ENCODE measurements at regions not wholly inside any gene's neighbourhood (a gene's known extent, or its start where the extent isn't known, plus 50 kb on each side); places are given as distances from the start of the nearest gene placed in this dataset.

DNA sequence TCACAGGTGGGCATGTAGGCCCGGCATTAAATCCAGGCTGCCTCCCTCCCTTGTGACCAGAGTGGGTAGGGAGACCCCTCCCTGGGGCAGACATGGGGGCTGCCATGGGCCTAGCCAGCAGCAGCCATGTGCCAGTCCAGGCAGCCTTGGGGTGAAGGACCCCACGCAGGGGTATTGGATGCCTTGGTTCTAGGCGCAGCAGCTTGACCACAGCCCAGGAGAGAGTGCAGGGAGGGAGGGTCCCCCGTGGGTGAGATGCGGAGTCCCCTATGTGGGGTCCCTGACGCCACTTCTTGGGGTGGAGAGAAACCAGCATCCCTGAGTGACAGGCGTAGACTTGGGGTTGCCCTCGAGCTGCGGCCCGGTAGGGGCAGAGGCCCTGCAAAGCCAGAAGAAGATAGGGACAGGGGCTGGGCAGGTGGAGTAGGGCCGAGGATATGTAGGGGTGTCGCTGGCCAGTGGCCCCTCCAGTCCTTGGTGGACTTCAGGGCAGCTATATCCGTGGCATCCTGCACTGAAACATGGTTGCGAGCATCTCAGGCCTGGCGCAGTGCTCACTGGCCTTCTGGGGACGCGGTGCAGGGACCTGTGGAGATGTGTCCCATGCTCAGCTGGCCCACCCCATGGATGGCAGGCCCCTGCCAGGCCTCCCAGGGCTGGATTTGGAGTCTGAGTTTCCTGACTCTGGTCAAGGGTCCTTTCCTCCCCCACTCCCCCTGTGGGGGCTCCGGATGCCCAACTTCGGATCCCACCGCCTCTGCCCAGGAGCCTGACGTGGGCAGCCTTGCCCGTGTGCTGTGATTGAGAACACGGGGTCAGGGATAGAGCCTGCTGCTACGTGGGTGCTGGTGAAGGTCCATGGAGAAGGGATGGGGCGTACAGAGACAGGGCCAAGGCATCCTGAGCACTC, 1179.8 kb downstream of the BRD1 start:
- Mint-ChIP-seq H3K4me1 (peaks cover 0 to 2% (median 0%) of the 10 kb centered on the region in 4 donors), H3K9me3 (no peaks in the 10 kb centered on the region), H3K4me3 (no peak overlapping the region), H3K27me3 (no peaks in the 10 kb centered on the region), H3K36me3 (no peaks in the 10 kb centered on the region), H3K27ac (no peak overlapping the region)
- DNase-seq: no peak
- no peak for ATAC-seq
- POLR2A ChIA-PET: no interaction called here

DNA sequence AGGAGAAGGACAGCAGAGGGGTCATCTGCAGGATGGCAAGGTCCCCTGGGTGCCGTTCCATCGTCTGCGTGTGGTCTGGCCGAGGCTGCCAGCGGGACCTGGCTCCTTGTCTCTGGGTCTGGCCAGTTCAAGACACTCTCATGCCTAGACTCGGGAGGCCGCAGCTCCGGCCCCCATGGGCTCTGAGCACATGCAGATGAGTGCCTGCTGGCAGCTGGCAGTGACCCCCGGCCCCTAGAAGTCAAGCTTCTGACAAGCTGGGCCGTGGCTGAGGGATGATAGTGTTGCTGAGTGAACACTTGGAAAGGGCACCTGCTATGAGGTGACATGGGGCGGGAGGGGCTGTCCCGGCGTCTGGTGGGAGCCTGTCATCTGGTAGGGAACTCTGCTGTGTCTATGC, 1180.6 kb downstream of the BRD1 start:
- no peaks in the 10 kb centered on the region for H3K27me3 Mint-ChIP-seq
- H3K9me3 Mint-ChIP-seq: no peaks in the 10 kb centered on the region
- peaks cover 0 to 2% (median 0%) of the 10 kb centered on the region in 4 donors for H3K4me1 Mint-ChIP-seq
- H3K36me3 Mint-ChIP-seq: no peaks in the 10 kb centered on the region
- no peak overlapping the region for H3K27ac Mint-ChIP-seq
- DNase-seq (no peak), ATAC-seq (no peak)
- POLR2A ChIA-PET: no interaction called here
- H3K4me3 Mint-ChIP-seq: no peak overlapping the region

DNA sequence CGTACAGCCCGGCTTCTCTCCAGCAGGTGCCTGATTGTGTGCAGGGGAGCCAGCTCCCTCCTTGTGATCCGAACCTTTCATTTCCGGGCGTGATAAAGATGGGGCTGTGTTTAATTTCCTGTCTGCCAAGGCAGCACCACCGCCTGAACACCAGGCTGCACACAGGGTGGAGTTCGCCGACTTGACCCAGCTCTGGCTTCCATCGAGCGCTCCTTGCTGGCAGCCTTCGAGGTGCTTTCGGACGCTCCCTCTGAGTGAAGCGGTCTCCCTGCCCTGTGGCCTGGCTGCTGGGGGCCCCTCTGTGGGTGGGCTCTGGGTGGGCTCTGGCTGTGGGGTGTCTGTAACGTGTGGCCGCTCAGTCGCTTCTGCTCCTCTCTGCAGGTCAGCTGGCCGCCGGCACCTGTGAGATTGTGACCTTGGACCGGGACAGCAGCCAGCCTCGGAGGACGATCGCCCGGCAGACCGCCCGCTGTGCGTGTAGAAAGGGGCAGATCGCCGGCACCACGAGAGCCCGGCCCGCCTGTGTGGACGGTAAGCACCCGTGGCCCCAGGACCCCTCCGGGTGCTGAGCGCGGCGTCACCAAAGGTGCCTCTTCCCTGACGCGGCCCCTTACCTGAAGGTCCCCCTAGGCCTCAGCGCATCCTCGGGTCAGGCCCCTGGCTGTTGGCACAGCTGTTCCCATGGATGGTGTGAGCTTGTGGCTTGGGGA, 1181.3 kb downstream of the BRD1 start:
- no peak overlapping the region for H3K4me3 Mint-ChIP-seq
- POLR2A ChIA-PET: no interaction called here
- no peak for ATAC-seq
- H3K9me3 Mint-ChIP-seq: no peaks in the 10 kb centered on the region
- no peak for DNase-seq
- no peaks in the 10 kb centered on the region for H3K36me3 Mint-ChIP-seq
- no peak overlapping the region for H3K27ac Mint-ChIP-seq
- no peaks in the 10 kb centered on the region for H3K27me3 Mint-ChIP-seq
- peaks cover 0 to 2% (median 0%) of the 10 kb centered on the region in 4 donors for H3K4me1 Mint-ChIP-seq

DNA sequence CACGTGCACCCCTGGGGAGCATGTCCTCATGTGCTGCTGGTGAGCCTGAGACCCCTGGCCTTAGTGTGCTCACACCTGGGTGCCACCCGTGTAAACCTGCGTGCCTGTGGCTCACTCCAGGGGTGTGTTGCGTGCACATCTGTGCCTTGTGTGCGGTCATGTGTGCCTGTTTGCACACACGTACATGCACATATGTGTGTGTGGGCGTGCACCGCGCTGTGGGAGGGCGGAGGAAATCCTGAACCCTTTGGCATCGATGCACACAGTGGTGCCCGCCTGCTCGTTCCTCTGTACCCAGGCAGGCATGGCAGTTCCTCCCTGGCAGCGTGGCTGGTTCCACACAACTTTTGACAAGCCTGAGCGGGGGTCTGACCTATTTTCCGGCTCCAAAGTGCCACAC, 1181.9 kb downstream of the BRD1 start:
- H3K36me3 Mint-ChIP-seq: no peaks in the 10 kb centered on the region
- no peaks in the 10 kb centered on the region for H3K9me3 Mint-ChIP-seq
- ATAC-seq (no peak), DNase-seq (no peak)
- POLR2A ChIA-PET: no interaction called here
- H3K27me3 Mint-ChIP-seq: no peaks in the 10 kb centered on the region
- H3K4me3 Mint-ChIP-seq: no peak overlapping the region
- H3K27ac Mint-ChIP-seq: no peak overlapping the region
- peaks cover 0 to 2% (median 0%) of the 10 kb centered on the region in 4 donors for H3K4me1 Mint-ChIP-seq

DNA sequence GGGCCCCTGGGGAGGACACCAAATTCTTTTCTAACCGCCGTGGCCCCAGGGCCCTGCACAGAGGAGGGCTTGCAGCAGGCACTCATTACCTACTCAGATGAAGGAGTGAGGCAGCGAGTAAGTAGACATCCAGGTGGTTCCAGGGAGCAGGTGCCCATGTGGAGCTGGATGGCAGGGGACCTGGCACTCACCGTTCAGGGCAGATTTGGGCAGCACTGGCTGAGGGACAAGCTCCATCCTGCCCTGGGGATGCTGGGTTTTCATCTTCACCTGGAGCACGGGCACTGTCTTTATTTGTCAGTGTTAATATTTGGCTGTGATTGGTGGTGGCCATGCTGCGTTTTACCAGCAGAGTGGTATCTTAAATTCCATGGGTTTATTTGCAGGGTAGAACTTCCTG, 1182.7 kb downstream of the BRD1 start:
- DNase-seq (no peak), ATAC-seq (no peak)
- Mint-ChIP-seq H3K4me1 (peaks cover 0 to 2% (median 0%) of the 10 kb centered on the region in 4 donors), H3K27me3 (no peaks in the 10 kb centered on the region), H3K4me3 (no peak overlapping the region), H3K36me3 (no peaks in the 10 kb centered on the region), H3K9me3 (no peaks in the 10 kb centered on the region), H3K27ac (no peak overlapping the region)
- POLR2A ChIA-PET: no interaction called here

DNA sequence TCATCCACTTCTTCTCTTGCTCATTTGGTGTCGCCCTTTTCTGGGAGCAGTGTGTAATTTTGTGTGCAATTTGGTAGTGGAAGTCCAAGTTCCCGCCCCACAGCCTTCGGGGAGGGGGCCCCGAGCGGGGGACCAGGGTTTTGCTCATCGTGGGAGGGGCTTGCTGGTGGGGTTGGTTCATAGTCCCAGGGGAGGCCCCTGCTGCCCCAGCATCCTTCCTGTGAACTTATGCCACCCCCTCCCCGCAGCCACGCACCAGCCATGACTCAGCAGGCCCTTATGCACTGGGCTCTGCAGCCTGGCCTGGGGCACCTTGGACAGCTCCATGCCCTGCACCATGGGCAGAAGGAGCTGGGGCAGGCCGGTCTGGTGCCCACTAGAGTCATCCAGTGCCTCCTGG, 1183.6 kb downstream of the BRD1 start:
- Mint-ChIP-seq H3K36me3 (no peaks in the 10 kb centered on the region), H3K9me3 (no peaks in the 10 kb centered on the region), H3K4me1 (peaks cover 0 to 2% (median 0%) of the 10 kb centered on the region in 4 donors), H3K4me3 (no peak overlapping the region), H3K27me3 (no peaks in the 10 kb centered on the region), H3K27ac (no peak overlapping the region)
- no peak for DNase-seq
- POLR2A ChIA-PET: no interaction called here
- no peak for ATAC-seq

DNA sequence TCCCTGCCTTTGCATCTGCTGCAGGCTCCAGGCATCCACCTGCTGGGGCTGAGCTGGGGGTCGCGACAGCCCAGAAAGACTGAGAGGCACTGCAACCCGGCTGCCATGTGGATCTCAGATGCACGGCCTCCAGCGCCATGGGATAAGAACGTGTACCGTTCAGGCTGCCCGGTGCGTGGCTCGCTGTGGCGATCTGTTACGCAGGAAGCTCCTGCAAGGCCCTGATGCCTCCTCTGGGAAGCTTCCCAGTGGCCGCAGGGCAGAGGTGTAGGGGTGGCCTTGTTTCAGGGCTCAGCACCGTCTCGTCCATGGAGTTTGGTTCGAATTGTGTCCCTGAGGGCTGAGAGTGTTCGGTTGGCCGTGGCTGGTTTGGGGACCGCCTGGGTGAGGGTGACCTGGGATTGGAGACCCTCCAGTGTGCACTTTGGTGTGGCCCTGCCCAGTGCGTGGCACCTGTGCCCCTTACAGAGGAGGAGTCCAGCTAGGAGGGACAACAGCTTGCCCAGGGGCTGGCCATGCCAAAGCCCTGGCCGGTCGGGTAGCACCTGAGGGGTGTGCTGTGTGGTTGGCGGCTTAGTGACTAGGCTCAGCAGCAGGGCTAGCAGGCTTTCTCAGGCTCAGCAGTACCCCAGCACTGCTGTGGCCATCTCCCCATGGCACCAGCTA, 1184.5 kb downstream of the BRD1 start:
- POLR2A ChIA-PET: no interaction called here
- peaks cover 0 to 2% (median 0%) of the 10 kb centered on the region in 4 donors for H3K4me1 Mint-ChIP-seq
- no peak for ATAC-seq
- no peaks in the 10 kb centered on the region for H3K9me3 Mint-ChIP-seq
- H3K36me3 Mint-ChIP-seq: no peaks in the 10 kb centered on the region
- no peak overlapping the region for H3K27ac Mint-ChIP-seq
- no peak for DNase-seq
- no peaks in the 10 kb centered on the region for H3K27me3 Mint-ChIP-seq
- no peak overlapping the region for H3K4me3 Mint-ChIP-seq

DNA sequence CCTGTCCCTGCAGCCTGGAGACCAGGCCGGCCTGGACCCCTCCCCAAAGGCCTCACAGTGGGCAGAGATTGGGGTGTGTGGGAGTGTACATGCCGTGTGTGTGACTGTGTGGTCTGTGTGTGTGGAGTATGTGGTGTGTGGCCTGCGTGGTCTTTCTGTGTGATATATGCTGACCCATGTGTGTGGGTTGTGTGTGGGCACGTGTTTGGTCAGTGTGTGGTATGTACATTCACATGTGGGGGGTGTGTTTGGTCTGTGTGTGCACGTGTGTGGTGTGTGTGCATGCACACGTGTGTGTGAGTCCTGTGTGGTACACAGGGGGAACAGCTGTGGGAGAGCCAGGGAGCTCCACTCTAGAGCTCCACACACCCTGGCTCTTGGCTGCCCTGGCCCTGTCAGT, 1185.1 kb downstream of the BRD1 start:
- Mint-ChIP-seq H3K4me3 (no peak overlapping the region), H3K27ac (peak overlapping the region in 1 of 10 donors; percentile 37), H3K27me3 (no peaks in the 10 kb centered on the region), H3K36me3 (no peaks in the 10 kb centered on the region), H3K4me1 (peaks cover 0 to 2% (median 0%) of the 10 kb centered on the region in 4 donors), H3K9me3 (no peaks in the 10 kb centered on the region)
- DNase-seq (no peak), ATAC-seq (no peak)
- POLR2A ChIA-PET: no interaction called here

DNA sequence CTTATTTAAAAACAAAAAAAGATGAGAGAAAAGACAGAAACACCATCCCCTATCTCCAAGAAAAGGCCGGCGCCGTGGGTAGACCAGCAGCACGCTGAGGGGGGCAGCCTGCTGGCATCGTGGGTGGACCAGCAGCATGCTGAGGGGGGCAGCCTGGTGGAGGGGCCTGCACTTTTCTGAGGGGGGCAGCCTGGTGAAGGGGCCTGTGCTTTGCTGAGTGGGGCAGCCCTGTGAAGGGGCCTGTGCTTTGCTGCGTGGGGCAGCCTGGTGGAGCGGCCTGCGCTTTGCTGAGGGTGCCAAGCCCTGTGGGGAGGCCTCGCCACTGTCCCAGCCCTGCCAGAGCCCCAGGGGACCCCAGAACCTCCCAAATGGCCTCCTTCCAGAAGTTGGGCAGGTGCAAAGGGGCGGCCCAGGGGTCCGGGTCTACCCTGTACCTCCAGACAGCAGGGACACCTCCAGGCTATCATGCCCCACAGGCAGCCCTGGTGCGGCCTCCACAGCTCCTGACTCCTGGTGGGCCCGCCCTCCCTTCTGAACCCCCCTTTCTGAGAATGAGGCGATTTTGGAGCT, 1185.7 kb downstream of the BRD1 start:
- ATAC-seq: no peak
- Mint-ChIP-seq H3K4me3 (peak overlapping the region in 1 of 10 donors; percentile 19), H3K36me3 (no peaks in the 10 kb centered on the region), H3K27me3 (no peaks in the 10 kb centered on the region), H3K27ac (no peak overlapping the region), H3K4me1 (peaks cover 0 to 2% (median under 1%) of the 10 kb centered on the region in 4 donors), H3K9me3 (no peaks in the 10 kb centered on the region)
- POLR2A ChIA-PET: no interaction called here
- DNase-seq: no peak

DNA sequence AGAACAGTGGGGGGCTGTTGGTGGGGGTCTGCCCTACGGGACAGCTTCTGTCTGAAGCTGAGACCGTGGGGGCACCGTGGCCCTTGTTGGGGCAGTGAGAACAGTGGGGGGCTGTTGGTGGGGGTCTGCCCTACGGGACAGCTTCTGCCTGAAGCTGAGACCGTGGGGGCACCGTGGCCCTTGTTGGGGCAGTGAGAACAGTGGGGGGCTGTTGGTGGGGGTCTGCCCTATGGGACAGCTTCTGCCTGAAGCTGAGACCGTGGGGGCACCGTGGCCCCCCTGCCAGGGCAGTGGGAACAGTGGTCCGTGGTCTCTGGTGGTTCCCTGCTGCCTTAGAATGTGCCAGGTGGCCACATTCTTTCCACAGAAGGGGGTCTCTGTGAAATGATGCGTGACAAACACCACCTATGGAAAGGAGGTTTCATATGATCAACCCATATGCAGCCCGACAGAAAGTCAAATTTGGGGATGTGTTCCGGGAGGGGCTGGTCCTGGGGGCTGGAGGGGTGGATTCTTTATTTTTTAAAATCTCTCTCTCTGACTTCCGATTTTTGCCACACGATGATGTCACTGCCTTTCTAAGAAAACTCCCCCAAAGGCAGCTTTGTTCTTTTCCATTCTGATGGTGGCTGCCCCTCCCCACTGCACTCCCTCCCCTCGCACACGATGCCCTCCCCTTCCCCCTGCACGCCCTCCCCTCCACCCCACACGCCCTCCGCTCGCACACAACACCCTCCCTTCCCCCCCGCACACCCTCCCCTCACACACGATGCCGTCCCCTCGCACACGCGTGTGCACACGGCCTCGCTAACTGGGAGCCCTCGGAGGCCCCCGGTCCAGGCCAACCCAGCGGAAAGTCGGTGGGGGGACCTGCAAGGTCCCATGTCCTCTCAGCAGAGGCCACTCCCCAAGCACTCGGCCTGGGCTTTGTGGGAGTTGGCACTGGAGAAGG, 1186.5 kb downstream of the BRD1 start:
- no peaks in the 10 kb centered on the region for H3K36me3 Mint-ChIP-seq
- ATAC-seq (peak; percentile 42 to 69), DNase-seq (no peak)
- peak overlapping the region in 1 of 10 donors; percentile 14 for H3K4me3 Mint-ChIP-seq
- POLR2A ChIA-PET: no interaction called here
- no peaks in the 10 kb centered on the region for H3K27me3 Mint-ChIP-seq
- H3K27ac Mint-ChIP-seq: peak overlapping the region in 1 of 10 donors; percentile 34
- no peaks in the 10 kb centered on the region for H3K9me3 Mint-ChIP-seq
- peaks cover 5 to 7% (median 6%) of the 10 kb centered on the region in 4 donors for H3K4me1 Mint-ChIP-seq

DNA sequence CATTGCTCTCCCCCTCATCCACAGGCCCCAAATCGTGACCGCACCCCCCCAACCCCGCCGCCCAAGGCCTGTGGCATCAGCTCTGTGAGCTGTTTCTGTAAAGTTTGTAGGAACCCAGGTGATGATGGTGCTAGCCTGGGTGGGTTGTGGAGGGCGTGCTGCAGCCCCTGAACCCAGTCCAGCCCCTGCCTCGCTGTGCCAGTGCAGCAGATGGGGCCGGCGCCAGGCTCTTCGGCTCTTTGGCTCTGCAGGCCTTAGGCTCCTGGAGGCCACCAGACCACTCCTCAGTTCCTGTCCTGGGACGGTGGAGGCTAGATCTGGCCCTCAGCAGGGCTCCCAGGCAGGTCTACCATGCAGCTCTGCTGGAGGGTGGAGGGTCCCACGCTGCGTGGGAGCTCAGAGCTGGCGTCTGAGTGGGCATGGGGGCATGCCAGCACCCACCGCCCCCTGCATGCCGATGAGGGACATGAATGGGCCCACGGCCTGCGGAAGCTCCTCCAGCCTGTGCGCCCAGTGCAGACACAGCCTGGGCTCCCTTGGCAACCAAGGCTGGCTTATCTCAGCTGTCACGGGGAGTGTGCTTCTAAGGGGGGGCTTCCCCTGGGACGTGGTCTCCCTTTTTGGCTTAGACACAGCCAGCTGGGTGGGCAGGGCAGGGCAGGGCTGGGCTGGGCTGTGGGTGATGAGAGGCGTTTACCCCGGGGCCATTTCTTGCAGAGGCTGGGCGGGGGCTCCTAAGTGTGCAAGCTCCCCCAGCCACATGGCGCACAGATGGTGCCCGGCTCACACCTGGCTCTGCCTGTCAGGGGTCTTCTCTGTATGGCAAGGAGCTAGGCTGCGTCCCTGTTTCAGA, 1187.6 kb downstream of the BRD1 start:
- H3K4me1 Mint-ChIP-seq: peaks cover 14 to 16% (median 14%) of the 10 kb centered on the region in 4 donors
- no peaks in the 10 kb centered on the region for H3K36me3 Mint-ChIP-seq
- POLR2A ChIA-PET: no interaction called here
- no peaks in the 10 kb centered on the region for H3K27me3 Mint-ChIP-seq
- DNase-seq: no peak
- no peak overlapping the region for H3K27ac Mint-ChIP-seq
- ATAC-seq: no peak
- no peaks in the 10 kb centered on the region for H3K9me3 Mint-ChIP-seq
- H3K4me3 Mint-ChIP-seq: no peak overlapping the region

Data from naive thymus-derived CD8-positive, alpha-beta T cell (primary cell).